GM06990 (cell line): ENCODE measurements at regions not wholly inside any gene's neighbourhood (a gene's known extent, or its start where the extent isn't known, plus 50 kb on each side); places are given as distances from the start of the nearest gene placed in this dataset.

Source experiments
- DNase-seq: peaks from one replicate; pipeline ENCODE4 v3.0.0-alpha.2; 2011; ENCODE audit not compliant: insufficient read length; ENCODE audit errors: extremely low read depth
- H3K27me3 ChIP-seq: replicated peaks from 2 replicates; pipeline ENCODE4 v1.6.0; 2011; ENCODE audit warnings: low read length; ENCODE audit not compliant: control insufficient read depth, insufficient read depth
- H3K36me3 ChIP-seq: 2 replicates; pipeline ENCODE4 v1.5.1; 2011; ENCODE audit warnings: low read length; ENCODE audit not compliant: control insufficient read depth, insufficient read depth
- H3K4me3 ChIP-seq: replicated peaks from 2 replicates; pipeline ENCODE4 v1.5.1; 2011; ENCODE audit warnings: low read depth, mild to moderate bottlenecking, control low read depth, low read length
- CTCF ChIP-seq: IDR thresholded peaks from 2 replicates; pipeline ENCODE4 v1.5.1; 2011; ENCODE audit warnings: low read length, control low read depth, mild to moderate bottlenecking, inconsistent platforms; ENCODE audit not compliant: insufficient read depth, poor library complexity, severe bottlenecking

- H3K36me3 ChIP-seq = no peaks in the 10 kb centered on the region
- no peaks in the 10 kb centered on the region; the same call in none of the 2 replicates for H3K27me3 ChIP-seq
- H3K4me3 ChIP-seq = no peak overlapping the region
- no peak for DNase-seq
- TF ChIP-seq CTCF = no peak
Measured at GRCh38 chr1:22338071-22338765, 113.4 kb upstream of the ZBTB40 start.

GRCh38 chr1:22339237-22339636 lies 112.4 kb upstream of the ZBTB40 start:
- Histone ChIP-seq H3K36me3 (no peaks in the 10 kb centered on the region), H3K4me3 (no peak overlapping the region), H3K27me3 (no peaks in the 10 kb centered on the region; the same call in none of the 2 replicates)
- no peak for TF ChIP-seq CTCF
- DNase-seq = no peak

- no peaks in the 10 kb centered on the region; the same call in none of the 2 replicates for H3K27me3 ChIP-seq
- no peak for TF ChIP-seq CTCF
- H3K4me3 ChIP-seq = no peak overlapping the region
- no peaks in the 10 kb centered on the region for H3K36me3 ChIP-seq
- no peak for DNase-seq
Measured at GRCh38 chr1:22340066-22340465, 111.6 kb upstream of the ZBTB40 start.

GRCh38 chr1:22340873-22341272 lies 110.8 kb upstream of the ZBTB40 start:
- Histone ChIP-seq H3K4me3 (no peak overlapping the region), H3K36me3 (no peaks in the 10 kb centered on the region), H3K27me3 (no peaks in the 10 kb centered on the region; the same call in none of the 2 replicates)
- no peak for TF ChIP-seq CTCF
- DNase-seq = no peak

- TF ChIP-seq CTCF = no peak
- no peaks in the 10 kb centered on the region for H3K36me3 ChIP-seq
- no peak for DNase-seq
- H3K4me3 ChIP-seq = no peak overlapping the region
- no peaks in the 10 kb centered on the region; the same call in none of the 2 replicates for H3K27me3 ChIP-seq
Measured at GRCh38 chr1:22341791-22342605, 109.7 kb upstream of the ZBTB40 start.
